ENCODE measurements at regions not wholly inside any gene's neighbourhood (a gene's known extent, or its start where the extent isn't known, plus 50 kb on each side); places are given as distances from the start of the nearest gene placed in this dataset.

- Histone ChIP-seq H3K9me3 (no peaks in the 10 kb centered on the region), H3K4me1 (no peaks in the 10 kb centered on the region), H3K27me3 (no peaks in the 10 kb centered on the region), H3K27ac (no peak overlapping the region), H3K36me3 (no peaks in the 10 kb centered on the region), H3K4me3 (no peak overlapping the region)
- TF ChIP-seq POLR2A (IDR thresholded peaks at IDR 0.05) (no peak), POLR2AphosphoS5 (IDR thresholded peaks at IDR 0.05) (no peak), CTCF (IDR thresholded peaks at IDR 0.05) (no peak)
- no peak for DNase-seq (ENCODE audit: low spot score in 2 of 2)
- intact Hi-C loops (cut with DNase I; ENCODE audit: low total_unique reads) = loop anchor here (10.0 kb wide), 1 partner anchor 1463 kb away; no protein-coding TSS in a partner anchor
Observed at GRCh38 chr1:98471633-98472032, 189.9 kb upstream of the SNX7 start.

- no peak for TF ChIP-seq POLR2A (IDR thresholded peaks at IDR 0.05)
- TF ChIP-seq CTCF (IDR thresholded peaks at IDR 0.05) = peak in 2 of 3 donors; percentile 22 to 35
- Histone ChIP-seq H3K4me1 (no peaks in the 10 kb centered on the region), H3K4me3 (no peak overlapping the region), H3K9me3 (no peaks in the 10 kb centered on the region), H3K27me3 (no peaks in the 10 kb centered on the region), H3K36me3 (no peaks in the 10 kb centered on the region), H3K27ac (no peak overlapping the region)
- no peak for DNase-seq (ENCODE audit: low spot score in 2 of 2)
- intact Hi-C loops (cut with DNase I; ENCODE audit: low total_unique reads) = no loop called here
Observed at GRCh38 chr1:98468111-98468717, 193.3 kb upstream of the SNX7 start.

DNA sequence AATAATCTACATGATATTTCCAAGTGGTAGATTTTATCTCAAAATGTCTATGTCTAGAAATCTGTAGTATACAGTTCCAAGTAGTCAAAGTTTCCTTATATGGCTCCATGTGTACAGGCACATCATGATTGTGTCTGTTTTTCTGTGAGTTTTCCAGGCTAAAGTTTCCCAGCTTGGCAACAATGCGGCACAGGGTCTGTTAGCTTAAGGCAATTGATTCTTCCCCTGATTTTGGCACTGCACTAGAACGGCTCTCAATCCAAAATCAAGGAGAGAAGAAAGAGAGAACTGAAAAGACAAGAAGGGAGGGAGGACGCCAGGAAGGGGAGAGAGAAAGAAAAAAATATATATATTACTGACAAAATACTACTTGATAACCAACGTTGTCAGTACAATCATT, 193.9 kb upstream of the SNX7 start:
- no peak for DNase-seq (ENCODE audit: low spot score in 2 of 2)
- TF ChIP-seq CTCF (IDR thresholded peaks at IDR 0.05) = no peak
- TF ChIP-seq POLR2A (IDR thresholded peaks at IDR 0.05) = no peak
- TF ChIP-seq POLR2AphosphoS5 (IDR thresholded peaks at IDR 0.05) = no peak
- H3K4me1 ChIP-seq = no peaks in the 10 kb centered on the region
- intact Hi-C loops (cut with DNase I; ENCODE audit: low total_unique reads) = no loop called here
- no peaks in the 10 kb centered on the region for H3K36me3 ChIP-seq
- no peaks in the 10 kb centered on the region for H3K9me3 ChIP-seq
- H3K4me3 ChIP-seq = no peak overlapping the region
- H3K27me3 ChIP-seq = no peaks in the 10 kb centered on the region
- no peak overlapping the region for H3K27ac ChIP-seq

- Histone ChIP-seq H3K4me3 (no peak overlapping the region), H3K4me1 (no peaks in the 10 kb centered on the region), H3K27ac (no peak overlapping the region), H3K9me3 (no peaks in the 10 kb centered on the region), H3K27me3 (no peaks in the 10 kb centered on the region), H3K36me3 (no peaks in the 10 kb centered on the region)
- DNase-seq (ENCODE audit: low spot score in 2 of 2) = no peak
- no peak for TF ChIP-seq POLR2AphosphoS5 (IDR thresholded peaks at IDR 0.05)
- TF ChIP-seq POLR2A (IDR thresholded peaks at IDR 0.05) = no peak
- TF ChIP-seq CTCF (IDR thresholded peaks at IDR 0.05) = no peak
- intact Hi-C loops (cut with DNase I; ENCODE audit: low total_unique reads) = no loop called here
Observed at GRCh38 chr1:98467122-98467521, 194.4 kb upstream of the SNX7 start.

- no peaks in the 10 kb centered on the region for H3K36me3 ChIP-seq
- DNase-seq (ENCODE audit: low spot score in 2 of 2) = no peak
- intact Hi-C loops (cut with DNase I; ENCODE audit: low total_unique reads) = no loop called here
- no peak overlapping the region for H3K27ac ChIP-seq
- no peaks in the 10 kb centered on the region for H3K27me3 ChIP-seq
- no peaks in the 10 kb centered on the region for H3K4me1 ChIP-seq
- TF ChIP-seq POLR2AphosphoS5 (IDR thresholded peaks at IDR 0.05) = no peak
- no peak overlapping the region for H3K4me3 ChIP-seq
- H3K9me3 ChIP-seq = no peaks in the 10 kb centered on the region
Observed at GRCh38 chr1:98461873-98462385, 199.6 kb upstream of the SNX7 start.
